ENCODE measurements at regions not wholly inside any gene's neighbourhood (a gene's known extent, or its start where the extent isn't known, plus 50 kb on each side); places are given as distances from the start of the nearest gene placed in this dataset.

DNA sequence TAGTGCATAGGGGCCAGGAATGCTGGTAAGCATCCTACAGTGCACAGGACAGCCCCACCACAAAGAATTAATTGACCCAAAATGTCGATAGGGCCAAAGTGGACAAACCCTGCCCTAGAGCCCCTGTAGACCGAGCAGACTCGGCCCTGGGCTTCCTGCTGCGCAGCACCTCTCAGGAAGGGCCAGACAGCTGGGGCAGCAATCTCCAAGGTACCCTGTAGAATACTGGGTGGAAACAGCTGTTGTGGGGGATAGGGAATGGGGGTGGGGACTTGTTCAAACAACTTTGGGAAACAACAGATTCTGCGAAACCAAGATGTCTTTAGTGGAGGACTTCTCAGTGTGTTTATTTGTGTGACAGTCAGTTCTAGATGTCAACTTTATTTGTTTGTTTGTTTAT lies 67.1 kb downstream of the MRPL46 start:
- TF ChIP-seq CREB1 (CRISPR knock-in tag; IDR thresholded peaks at IDR 0.05; ENCODE audit: low read depth) = no peak
- TF ChIP-seq, protein P1, sequence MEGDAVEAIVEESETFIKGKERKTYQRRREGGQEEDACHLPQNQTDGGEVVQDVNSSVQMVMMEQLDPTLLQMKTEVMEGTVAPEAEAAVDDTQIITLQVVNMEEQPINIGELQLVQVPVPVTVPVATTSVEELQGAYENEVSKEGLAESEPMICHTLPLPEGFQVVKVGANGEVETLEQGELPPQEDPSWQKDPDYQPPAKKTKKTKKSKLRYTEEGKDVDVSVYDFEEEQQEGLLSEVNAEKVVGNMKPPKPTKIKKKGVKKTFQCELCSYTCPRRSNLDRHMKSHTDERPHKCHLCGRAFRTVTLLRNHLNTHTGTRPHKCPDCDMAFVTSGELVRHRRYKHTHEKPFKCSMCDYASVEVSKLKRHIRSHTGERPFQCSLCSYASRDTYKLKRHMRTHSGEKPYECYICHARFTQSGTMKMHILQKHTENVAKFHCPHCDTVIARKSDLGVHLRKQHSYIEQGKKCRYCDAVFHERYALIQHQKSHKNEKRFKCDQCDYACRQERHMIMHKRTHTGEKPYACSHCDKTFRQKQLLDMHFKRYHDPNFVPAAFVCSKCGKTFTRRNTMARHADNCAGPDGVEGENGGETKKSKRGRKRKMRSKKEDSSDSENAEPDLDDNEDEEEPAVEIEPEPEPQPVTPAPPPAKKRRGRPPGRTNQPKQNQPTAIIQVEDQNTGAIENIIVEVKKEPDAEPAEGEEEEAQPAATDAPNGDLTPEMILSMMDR (conservative IDR thresholded peaks at IDR 0.05; ENCODE audit: low read depth in 2 of 2) = no peak
